ENCODE measurements at regions not wholly inside any gene's neighbourhood (a gene's known extent, or its start where the extent isn't known, plus 50 kb on each side); places are given as distances from the start of the nearest gene placed in this dataset.

GRCh38 chr13:89393758-89394304, 1722.7 kb downstream of the SLITRK5 start:
- TF ChIP-seq CTCF (IDR thresholded peaks at IDR 0.05; ENCODE audit: low read depth, low read length, missing input control) (no peak), SP1 (IDR thresholded peaks at IDR 0.05) (no peak), HNF4G (IDR thresholded peaks at IDR 0.05) (no peak), JUND (IDR thresholded peaks at IDR 0.05) (no peak), TAF1 (conservative IDR thresholded peaks at IDR 0.05) (no peak), ZBTB33 (IDR thresholded peaks at IDR 0.05) (no peak), MAX (IDR thresholded peaks at IDR 0.05) (no peak), RAD21 (IDR thresholded peaks at IDR 0.05) (no peak), GABPA (IDR thresholded peaks at IDR 0.05 in 1 of 2, conservative IDR thresholded peaks at IDR 0.05 in 1 of 2) (no peak), NR2F2 (IDR thresholded peaks at IDR 0.05) (no peak), ATF3 (IDR thresholded peaks at IDR 0.05) (no peak)

Data from liver (tissue), 3 donors.